Cerebellar nuclear complex (tissue), 1 donor: ENCODE measurements at regions not wholly inside any gene's neighbourhood (a gene's known extent, or its start where the extent isn't known, plus 50 kb on each side); places are given as distances from the start of the nearest gene placed in this dataset.
"Not testable (repeated sequence)": the region's sequence is repeated elsewhere in the genome, so short reads cannot be mapped to it uniquely, and the experiment has no call there.

ENCODE experiments used
- DNase-seq, 2 experiments: peaks; one replicate each; lab custom pipeline; 2025; lab: John Stamatoyannopoulos, UW

DNA sequence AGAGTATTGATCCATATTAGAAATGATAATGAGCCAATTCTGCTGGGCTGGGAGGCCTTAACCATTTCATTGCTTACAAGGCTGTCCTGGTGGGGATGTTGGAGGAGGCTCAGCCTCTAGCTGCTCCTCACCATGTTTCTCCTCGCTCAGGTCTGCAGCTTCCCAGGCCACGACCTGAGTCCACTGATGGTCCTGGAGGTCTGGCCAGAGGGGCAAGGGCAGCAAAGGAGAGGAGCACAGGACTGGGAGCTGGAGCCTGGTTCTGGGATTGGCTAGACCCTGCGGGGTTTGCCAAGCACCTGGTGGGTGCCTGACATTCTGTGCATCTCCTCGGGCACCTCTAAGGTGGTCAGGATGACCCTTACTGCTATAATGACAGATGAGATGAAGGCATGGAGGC is 92.6 kb downstream of the KIF26A start:
- no peak for DNase-seq

DNA sequence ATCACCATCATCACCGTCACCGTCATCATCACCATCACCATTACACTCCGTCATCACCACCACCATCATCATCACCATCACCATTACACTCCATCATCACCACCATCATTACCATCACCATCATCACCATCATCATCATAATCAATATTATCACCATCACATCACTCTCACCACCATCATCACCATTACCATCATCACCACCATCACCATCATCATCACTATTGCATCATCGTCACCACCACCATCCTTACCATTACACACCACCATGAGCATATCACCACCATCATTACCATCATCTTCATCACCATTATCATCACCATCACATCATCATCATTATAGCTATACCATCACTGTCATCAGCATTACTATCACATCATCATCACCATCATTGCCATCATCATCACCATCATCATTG is 93.7 kb downstream of the KIF26A start:
- no peak for DNase-seq

DNA sequence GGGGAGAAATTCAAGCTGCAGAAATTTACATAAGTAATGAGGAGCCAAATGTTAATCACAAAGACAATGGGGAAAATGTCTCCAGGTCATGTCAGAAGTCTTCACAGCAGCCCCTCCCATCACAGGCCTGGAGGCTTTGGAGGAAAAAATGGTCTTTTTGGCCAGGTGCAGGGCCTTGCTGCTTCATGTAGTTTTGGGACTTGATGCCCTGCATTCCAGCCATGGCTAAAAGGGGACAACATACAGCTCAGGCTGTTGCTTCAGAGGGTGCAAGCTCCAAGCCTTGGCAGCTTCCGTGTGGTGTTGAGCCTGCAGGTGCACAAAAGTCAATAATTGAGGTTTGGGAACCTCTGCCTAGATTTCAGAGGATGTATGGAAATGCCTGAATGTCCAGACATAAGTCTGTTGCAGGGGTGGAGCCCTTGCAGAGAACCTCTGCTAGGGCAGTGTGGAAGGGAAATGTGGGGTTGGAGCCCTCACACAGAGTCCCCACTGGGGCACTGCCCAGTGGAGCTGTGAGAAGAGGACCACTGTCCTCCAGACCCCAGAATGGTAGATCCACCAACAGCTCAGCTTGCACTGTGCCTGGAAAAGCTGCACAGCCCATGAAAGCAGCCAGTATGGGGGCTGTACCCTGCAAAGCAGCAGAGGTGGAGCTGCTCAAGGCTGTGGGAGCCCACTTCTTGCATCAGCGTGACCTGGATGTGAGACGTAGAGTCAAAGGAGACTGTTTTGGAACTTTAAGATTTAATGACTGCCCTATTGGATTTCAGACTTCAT is 95.8 kb downstream of the KIF26A start:
- not testable (repeated sequence) for DNase-seq

DNA sequence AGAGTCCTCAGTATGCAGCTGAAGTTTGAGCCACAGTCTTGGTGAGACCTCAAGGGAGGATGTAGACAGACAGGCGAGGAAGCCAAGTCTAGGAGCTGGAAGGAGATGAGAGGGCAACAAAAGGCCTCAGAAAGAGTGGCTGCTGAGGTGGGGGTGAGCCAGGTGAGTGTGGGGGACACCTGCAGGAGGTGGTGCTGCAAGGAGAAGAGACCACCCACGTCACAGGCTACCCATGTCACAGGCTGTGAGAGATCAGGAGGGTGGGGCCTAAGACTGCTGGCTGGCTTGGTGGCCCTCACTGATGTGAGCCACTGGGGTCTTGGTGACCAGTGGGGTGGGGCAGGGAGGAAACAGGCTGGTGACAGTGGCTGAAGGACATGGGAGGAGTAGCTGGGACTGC is 97.3 kb downstream of the KIF26A start:
- DNase-seq = no peak

DNA sequence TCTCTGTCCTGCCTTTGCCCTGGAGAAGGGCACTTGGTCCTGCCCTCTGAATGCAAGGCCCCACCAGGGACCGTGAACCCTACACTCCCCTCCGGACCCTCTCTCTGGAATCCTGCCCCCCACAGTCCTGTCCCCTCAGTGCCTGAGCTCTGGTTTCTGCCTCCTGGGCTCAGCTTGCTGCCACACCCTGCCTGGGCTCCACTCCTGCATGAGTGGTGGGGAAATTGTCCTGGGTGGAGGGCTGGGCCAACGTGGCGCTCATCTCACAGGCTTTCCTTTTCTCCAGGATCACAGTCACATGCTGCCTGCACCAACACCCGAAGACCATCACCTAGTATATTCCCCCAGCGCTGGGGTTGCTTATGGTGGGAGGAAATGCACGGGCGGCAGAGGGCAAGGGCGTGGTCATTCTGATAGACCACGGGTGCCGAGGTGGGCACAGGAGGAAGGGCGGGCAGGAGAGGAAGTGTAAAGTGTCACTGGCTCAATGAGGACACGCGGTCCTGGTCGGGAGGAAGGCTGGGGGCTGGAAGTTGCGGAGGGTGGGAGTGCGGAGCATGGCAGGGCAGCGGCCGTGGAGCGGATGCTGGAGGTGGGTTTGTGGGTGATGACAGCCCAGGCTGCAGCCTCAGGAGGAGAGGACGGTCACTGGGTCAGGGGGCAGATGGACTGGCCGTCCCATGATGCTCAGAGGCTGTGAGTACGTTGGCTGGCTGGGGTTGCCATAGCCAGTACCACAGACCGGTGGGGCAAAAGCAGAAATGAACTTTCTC is 99.5 kb downstream of the KIF26A start:
- no peak for DNase-seq

GRCh38 chr14:104238424-104239184 is 100.2 kb downstream of the KIF26A start:
- no peak for DNase-seq

GRCh38 chr14:104239185-104239775 is 100.9 kb downstream of the KIF26A start:
- DNase-seq = no peak

DNA sequence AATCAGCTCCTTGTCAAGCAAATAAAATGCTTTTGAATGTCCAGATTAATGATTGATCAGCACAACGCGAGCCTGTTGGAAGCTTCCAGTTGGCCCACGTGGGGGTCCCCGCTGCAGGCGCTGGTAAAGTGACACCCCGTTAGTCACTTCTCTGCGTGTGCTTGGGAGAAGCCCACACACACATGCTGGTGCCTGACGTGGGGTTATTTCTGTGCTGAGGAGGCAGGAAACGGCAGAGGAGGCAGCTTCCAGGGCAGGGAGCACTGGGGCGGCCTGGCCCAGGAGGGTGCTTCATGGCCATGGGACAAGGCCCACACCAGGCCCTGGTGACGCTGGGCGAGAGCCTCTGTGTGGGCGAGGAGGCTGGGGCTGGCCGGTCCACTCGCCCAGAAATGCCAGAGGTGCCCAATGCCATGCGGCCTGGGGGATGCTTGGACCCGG is 101.5 kb downstream of the KIF26A start:
- no peak for DNase-seq

DNA sequence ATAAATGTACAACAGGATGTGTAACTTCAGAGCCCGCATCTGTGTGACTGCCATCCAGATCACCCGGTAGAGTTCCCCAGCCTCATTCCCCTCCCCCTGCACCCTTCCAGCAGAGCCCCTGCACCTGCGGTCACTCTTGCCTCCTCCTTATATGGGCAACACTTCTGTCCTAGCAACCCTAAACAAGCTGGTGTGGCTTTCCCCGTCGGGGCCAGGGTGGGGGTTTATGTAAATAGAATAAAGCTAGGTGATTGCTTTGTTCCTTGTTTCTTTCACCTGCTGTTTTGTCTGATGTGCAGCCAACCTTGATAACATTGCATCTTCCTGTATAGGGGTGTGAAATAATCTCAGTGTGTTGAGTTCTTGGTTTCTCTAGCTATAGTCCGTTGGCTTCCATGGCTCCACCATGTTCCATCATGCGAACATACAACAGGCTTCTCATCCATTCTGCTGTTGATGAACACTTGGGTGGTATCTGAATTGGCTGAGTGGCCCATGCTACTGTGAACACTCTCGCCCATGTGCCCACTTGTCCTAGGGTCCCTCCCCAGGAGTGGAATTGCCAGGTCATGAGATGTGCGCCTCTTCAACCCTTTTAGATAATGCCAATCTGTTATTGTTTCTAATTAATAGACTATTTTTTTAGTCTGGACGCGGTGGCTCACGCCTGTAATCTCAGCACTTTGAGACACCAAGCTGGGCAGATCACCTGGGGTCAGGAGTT is 102.2 kb downstream of the KIF26A start:
- DNase-seq = no peak

GRCh38 chr14:104243200-104243599 is 104.8 kb downstream of the KIF26A start:
- no peak for DNase-seq

- DNase-seq = no peak
Measured at GRCh38 chr14:104244221-104245011, 106.0 kb downstream of the KIF26A start.

- no peak for DNase-seq
Measured at GRCh38 chr14:104245075-104245474, 106.7 kb downstream of the KIF26A start.

DNA sequence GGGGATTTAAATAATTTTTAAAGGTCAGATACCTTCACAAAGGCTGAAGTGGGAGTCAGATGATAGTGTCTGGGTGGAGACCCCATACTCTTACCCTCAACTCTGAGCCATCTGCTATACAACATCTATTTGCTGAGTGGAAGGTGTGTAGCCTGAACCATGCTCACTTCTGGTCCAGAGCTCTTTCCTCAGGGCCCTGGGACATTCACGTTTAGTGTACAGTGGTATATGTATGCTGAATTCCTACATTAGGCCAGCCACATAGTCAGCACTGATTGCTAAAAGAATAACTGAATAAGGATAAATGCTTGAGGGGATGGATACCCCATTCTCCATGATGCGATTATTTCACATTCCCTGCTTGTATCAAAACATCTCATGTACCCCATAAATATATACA is 107.3 kb downstream of the KIF26A start:
- DNase-seq = no peak

- no peak for DNase-seq
Measured at GRCh38 chr14:104246401-104247335, 108.3 kb downstream of the KIF26A start.

GRCh38 chr14:104247336-104248202 is 109.2 kb downstream of the KIF26A start:
- DNase-seq = no peak

- no peak for DNase-seq
Measured at GRCh38 chr14:104248203-104249055, 110.0 kb downstream of the KIF26A start.

- no peak for DNase-seq
Measured at GRCh38 chr14:104249089-104249488, 110.7 kb downstream of the KIF26A start.

DNA sequence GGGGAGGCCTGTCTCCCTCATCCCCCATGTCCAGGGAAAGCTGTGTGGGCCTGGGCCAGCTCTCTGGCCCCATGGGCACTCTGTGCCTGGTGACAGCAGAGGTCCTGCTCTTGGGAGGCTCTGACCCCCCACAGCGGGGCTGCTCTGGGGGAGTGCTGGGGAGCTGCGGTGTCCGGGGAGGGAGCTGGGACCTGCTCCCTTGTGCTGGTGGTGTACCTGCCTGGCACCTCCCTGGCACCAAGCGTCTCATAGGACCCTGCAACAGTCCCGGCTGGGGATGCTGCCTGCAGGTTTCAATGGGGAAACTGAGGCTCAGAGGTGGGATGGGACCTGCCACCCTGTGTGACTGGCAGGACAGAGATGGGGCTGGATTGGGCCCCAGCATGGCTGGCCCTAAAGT is 111.3 kb downstream of the KIF26A start:
- no peak for DNase-seq
